ENCODE measurements at regions not wholly inside any gene's neighbourhood (a gene's known extent, or its start where the extent isn't known, plus 50 kb on each side); places are given as distances from the start of the nearest gene placed in this dataset.
"Not testable (repeated sequence)": the region's sequence is repeated elsewhere in the genome, so short reads cannot be mapped to it uniquely, and the experiment has no call there.

- not testable (repeated sequence) for DNase-seq (ENCODE audit: low read depth)
These were observed 70.2 kb downstream of the ZNF726 start for GRCh38 chr19:23984911-23985310.

- no peak for DNase-seq (ENCODE audit: low read depth)
These were observed 71.9 kb downstream of the ZNF726 start for GRCh38 chr19:23986623-23987022.

- DNase-seq (ENCODE audit: low read depth): no peak
These were observed 76.5 kb downstream of the ZNF726 start for GRCh38 chr19:23991170-23991569.

- DNase-seq (ENCODE audit: low read depth): no peak
These were observed 77.7 kb downstream of the ZNF726 start for GRCh38 chr19:23992348-23992747.

- no peak for DNase-seq (ENCODE audit: low read depth)
These were observed 78.8 kb downstream of the ZNF726 start for GRCh38 chr19:23993440-23993839.

- no peak for DNase-seq (ENCODE audit: low read depth)
These were observed 81.9 kb downstream of the ZNF726 start for GRCh38 chr19:23996549-23996948.

GRCh38 chr19:23998568-23998967 is 83.9 kb downstream of the ZNF726 start:
- DNase-seq (ENCODE audit: low read depth): no peak

- no peak for DNase-seq (ENCODE audit: low read depth)
These were observed 85.3 kb downstream of the ZNF726 start for GRCh38 chr19:23999821-24000610.

- no peak for DNase-seq (ENCODE audit: low read depth)
These were observed 86.0 kb downstream of the ZNF726 start for GRCh38 chr19:24000656-24001055.

GRCh38 chr19:24002256-24002945 is 84.6 kb upstream of the ZNF254 start:
- no peak for DNase-seq (ENCODE audit: low read depth)

- no peak for DNase-seq (ENCODE audit: low read depth)
These were observed 83.5 kb upstream of the ZNF254 start for GRCh38 chr19:24003537-24003936.

- no peak for DNase-seq (ENCODE audit: low read depth)
These were observed 82.8 kb upstream of the ZNF254 start for GRCh38 chr19:24004166-24004565.

GRCh38 chr19:24029941-24030636 is 56.9 kb upstream of the ZNF254 start:
- no peak for DNase-seq (ENCODE audit: low read depth)

- DNase-seq (ENCODE audit: low read depth): no peak
These were observed 54.3 kb upstream of the ZNF254 start for GRCh38 chr19:24032651-24033050.

- peak; percentile 69 for DNase-seq (ENCODE audit: low read depth)
These were observed 53.6 kb upstream of the ZNF254 start for GRCh38 chr19:24033301-24033962.

GRCh38 chr19:24033963-24034342 is 53.0 kb upstream of the ZNF254 start:
- no peak for DNase-seq (ENCODE audit: low read depth)

- not testable (repeated sequence) for DNase-seq (ENCODE audit: low read depth)
These were observed 51.6 kb upstream of the ZNF254 start for GRCh38 chr19:24035261-24035880.

Measured in stimulated activated CD4-positive, alpha-beta T cell treated with anti-CD3 and anti-CD28 coated beads, Interleukin-2, amount 100 ng/mL, for 4 hours (primary cell).